Thoracic aorta (tissue), 2 donors: ENCODE measurements at regions not wholly inside any gene's neighbourhood (a gene's known extent, or its start where the extent isn't known, plus 50 kb on each side); places are given as distances from the start of the nearest gene placed in this dataset.

Experiments
- ATAC-seq: fragments of 150-250 bp; one replicate; pipeline ENCODE4 v1.8.0; 2017; ENCODE audit warnings: low read depth; ENCODE audit not compliant: insufficient number of reproducible peaks, low FRiP score
- DNase-seq: peaks from one replicate; pipeline ENCODE4 v3.0.0-alpha.2; 2020; ENCODE audit warnings: low spot score
- H3K27ac ChIP-seq, 2 donors: fragments of 200-600 bp; sonication (generic); 1 replicate in 1 of 2; 2 replicates in 1 of 2; pipeline ENCODE4 v1.5.1; 2016; ENCODE audit warnings: mild to moderate bottlenecking in 2 of 2, moderate library complexity in 2 of 2
- H3K27me3 ChIP-seq: fragments of 200-600 bp; sonication (generic); replicated peaks from 2 replicates; pipeline ENCODE4 v1.6.0; 2016; ENCODE audit warnings: mild to moderate bottlenecking; ENCODE audit not compliant: insufficient read depth
- H3K36me3 ChIP-seq: fragments of 200-600 bp; sonication (generic); one replicate; pipeline ENCODE4 v1.5.1; 2016
- H3K4me1 ChIP-seq, 2 donors: fragments of 200-600 bp; sonication (generic); 1 replicate in 1 of 2; 2 replicates in 1 of 2; pipeline versions ENCODE4 v1.5.1 to v1.6.0; 2016; ENCODE audit warnings: low read depth in 2 of 2, mild to moderate bottlenecking in 1 of 2; ENCODE audit not compliant: control insufficient read depth in 1 of 2
- H3K4me3 ChIP-seq: fragments of 200-600 bp; sonication (generic); 2 replicates; pipeline ENCODE4 v1.5.1; 2016; ENCODE audit warnings: mild to moderate bottlenecking
- H3K9me3 ChIP-seq: fragments of 200-600 bp; sonication (generic); 2 replicates; pipeline ENCODE4 v1.5.1; 2016
- CTCF ChIP-seq: fragments of 200-600 bp; sonication (generic); IDR thresholded peaks from one replicate; pipeline ENCODE4 v1.5.1; 2019; ENCODE audit warnings: antibody characterized with exemption

- TF ChIP-seq CTCF = no peak
- no peaks in the 10 kb centered on the region for H3K4me1 ChIP-seq
- H3K27ac ChIP-seq = no peak overlapping the region
- H3K36me3 ChIP-seq = no peaks in the 10 kb centered on the region
- no peaks in the 10 kb centered on the region for H3K9me3 ChIP-seq
- no peaks in the 10 kb centered on the region for H3K27me3 ChIP-seq
- H3K4me3 ChIP-seq = no peak overlapping the region
- DNase-seq (no peak), ATAC-seq (no peak)
These were observed 366.6 kb downstream of the FGF10 start for GRCh38 chr5:44022622-44023021.

GRCh38 chr5:44011518-44011917, 377.7 kb downstream of the FGF10 start:
- no peak overlapping the region for H3K27ac ChIP-seq
- H3K27me3 ChIP-seq = no peaks in the 10 kb centered on the region
- ATAC-seq (no peak), DNase-seq (no peak)
- peaks cover 10% of the 10 kb centered on the region for H3K9me3 ChIP-seq
- no peak for TF ChIP-seq CTCF
- no peaks in the 10 kb centered on the region for H3K4me1 ChIP-seq
- H3K36me3 ChIP-seq = no peaks in the 10 kb centered on the region
- H3K4me3 ChIP-seq = no peak overlapping the region

GRCh38 chr5:44002381-44002901, 386.8 kb downstream of the FGF10 start:
- Histone ChIP-seq H3K27me3 (no peaks in the 10 kb centered on the region), H3K36me3 (no peaks in the 10 kb centered on the region), H3K27ac (no peak overlapping the region), H3K4me1 (peaks cover 10 to 14% of the 10 kb centered on the region in 2 donors), H3K4me3 (no peak overlapping the region), H3K9me3 (no peaks in the 10 kb centered on the region)
- TF ChIP-seq CTCF = no peak
- DNase-seq (no peak), ATAC-seq (no peak)

GRCh38 chr5:44001675-44002380, 387.4 kb downstream of the FGF10 start:
- ATAC-seq (no peak), DNase-seq (no peak)
- peaks cover 10 to 14% of the 10 kb centered on the region in 2 donors for H3K4me1 ChIP-seq
- no peak for TF ChIP-seq CTCF
- no peak overlapping the region for H3K4me3 ChIP-seq
- no peaks in the 10 kb centered on the region for H3K36me3 ChIP-seq
- no peaks in the 10 kb centered on the region for H3K9me3 ChIP-seq
- H3K27ac ChIP-seq = no peak overlapping the region
- no peaks in the 10 kb centered on the region for H3K27me3 ChIP-seq

GRCh38 chr5:44001236-44001635, 388.0 kb downstream of the FGF10 start:
- no peak overlapping the region for H3K27ac ChIP-seq
- H3K27me3 ChIP-seq = no peaks in the 10 kb centered on the region
- no peaks in the 10 kb centered on the region for H3K9me3 ChIP-seq
- ATAC-seq (no peak), DNase-seq (no peak)
- H3K4me1 ChIP-seq = peaks cover 10 to 14% of the 10 kb centered on the region in 2 donors
- TF ChIP-seq CTCF = no peak
- H3K36me3 ChIP-seq = no peaks in the 10 kb centered on the region
- no peak overlapping the region for H3K4me3 ChIP-seq
